ENCODE measurements at regions not wholly inside any gene's neighbourhood (a gene's known extent, or its start where the extent isn't known, plus 50 kb on each side); places are given as distances from the start of the nearest gene placed in this dataset.

DNA sequence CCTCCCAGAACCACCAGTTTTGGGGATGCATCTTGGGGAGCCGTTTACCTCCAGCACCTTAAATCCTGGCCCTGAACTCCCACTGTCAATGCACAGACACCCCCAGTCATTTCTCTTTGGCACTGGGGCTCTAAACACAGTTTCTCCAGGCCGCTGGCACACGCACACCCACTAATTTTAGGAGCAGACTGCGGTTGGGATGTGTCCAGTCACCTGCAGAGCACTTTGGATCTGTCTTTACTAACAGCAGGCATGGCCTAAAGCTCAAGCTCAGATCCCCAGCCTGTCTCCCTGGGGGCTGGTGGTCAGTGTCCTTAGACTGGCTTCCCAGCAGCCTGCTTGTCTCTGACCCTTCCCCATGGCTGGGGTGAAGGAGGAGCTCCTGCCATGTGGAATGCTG is 49.9 kb downstream of the SYNE3 start:
- no peak for DNase-seq (ENCODE audit: low read depth, low spot score)
- Histone ChIP-seq H3K4me2 (ENCODE audit: low read length) (no peak overlapping the region), H3K9me2 (ENCODE audit: insufficient read depth) (no peaks in the 10 kb centered on the region), H3K4me3 (replicated peaks in 1 of 2; ENCODE audit: low read depth in 1 of 2, low read length in 2 of 2) (no peak overlapping the region), H3K9me3 (ENCODE audit: control insufficient read depth in 1 of 2, insufficient read depth in 1 of 2, low read depth in 1 of 2, low read length in 2 of 2) (no peaks in the 10 kb centered on the region), H3K4me1 (ENCODE audit: control insufficient read depth in 1 of 2, insufficient read depth in 2 of 2, low read length in 2 of 2) (peaks cover 2 to 11% of the 10 kb centered on the region in 2 experiments), H4K20me1 (ENCODE audit: insufficient read depth) (no peaks in the 10 kb centered on the region), H3K9ac (ENCODE audit: low read length) (no peak overlapping the region), H3K36me3 (ENCODE audit: control insufficient read depth in 1 of 2, insufficient read depth in 2 of 2, low read length in 2 of 2) (no peaks in the 10 kb centered on the region), H3K27ac (ENCODE audit: low read depth, low read length) (no peak overlapping the region), H3K79me2 (ENCODE audit: insufficient read depth, low read length) (no peaks in the 10 kb centered on the region), H3K27me3 (ENCODE audit: insufficient read depth, low read length) (peaks cover 3% of the 10 kb centered on the region; the same call in 1 of the 2 replicates), H2AFZ (ENCODE audit: low read depth, low read length, poor library complexity, severe bottlenecking) (no peak overlapping the region)
- no peak for TF ChIP-seq TCF7L2 (IDR thresholded peaks at IDR 0.05; ENCODE audit: borderline replicate concordance, extremely low read depth, insufficient read depth, insufficient read length)
- no peak for TF ChIP-seq JUND (IDR thresholded peaks at IDR 0.05)
- no peak for TF ChIP-seq POLR2AphosphoS5 (IDR thresholded peaks at IDR 0.05; ENCODE audit: low read depth, low read length)
- no peak for TF ChIP-seq SIN3A (IDR thresholded peaks at IDR 0.05; ENCODE audit: low read depth)
- no peak for TF ChIP-seq YY1 (IDR thresholded peaks at IDR 0.05; ENCODE audit: extremely low read depth, insufficient replicate concordance, low read depth, low read length)
- no peak for TF ChIP-seq ZBTB33 (IDR thresholded peaks at IDR 0.05; ENCODE audit: extremely low read depth, insufficient replicate concordance, low read length)
- TF ChIP-seq POLR2A (IDR thresholded peaks at IDR 0.05; ENCODE audit: borderline replicate concordance, extremely low read depth, insufficient read depth, insufficient read length): no peak
- no peak for TF ChIP-seq ATF3 (IDR thresholded peaks at IDR 0.05)
- no peak for TF ChIP-seq CTCF (IDR thresholded peaks at IDR 0.05 in 2 of 3, conservative IDR thresholded peaks at IDR 0.05 in 1 of 3; ENCODE audit: borderline replicate concordance in 1 of 3, insufficient read depth in 1 of 3, low read depth in 2 of 3, low read length in 2 of 3)
- TF ChIP-seq EZH2phosphoT487 (IDR thresholded peaks at IDR 0.05; ENCODE audit: borderline replicate concordance): no peak
- no peak for TF ChIP-seq ZFX (IDR thresholded peaks at IDR 0.05)
- TF ChIP-seq ELF1 (IDR thresholded peaks at IDR 0.05; ENCODE audit: borderline replicate concordance, low read depth): no peak
- no peak for TF ChIP-seq FOSL1 (IDR thresholded peaks at IDR 0.05; ENCODE audit: low read depth)
- no peak for TF ChIP-seq EGR1 (IDR thresholded peaks at IDR 0.05; ENCODE audit: low read depth)
- no peak for TF ChIP-seq RAD21 (IDR thresholded peaks at IDR 0.05; ENCODE audit: low read depth)
- TF ChIP-seq, protein P1, sequence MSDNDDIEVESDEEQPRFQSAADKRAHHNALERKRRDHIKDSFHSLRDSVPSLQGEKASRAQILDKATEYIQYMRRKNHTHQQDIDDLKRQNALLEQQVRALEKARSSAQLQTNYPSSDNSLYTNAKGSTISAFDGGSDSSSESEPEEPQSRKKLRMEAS (IDR thresholded peaks at IDR 0.05): no peak
- ATAC-seq: no peak
- no TSS peak for BruUV-seq (replicated peaks)
- ChIA-PET POLR2A (no interaction called here), CTCF (interaction anchor here (2.1 kb wide), 1 partner anchor 14 kb away, joined by 6 read pairs; no protein-coding TSS in a partner anchor), RAD21 (ENCODE audit: low non-redundant PET in 1 of 2, low total read pairs in 2 of 2, uncharacterized antibody in 2 of 2, unreplicated experiment in 2 of 2) (no interaction called here)
- intact Hi-C loops (cut with micrococcal nuclease): no loop called here

Measured in HCT116 (cell line).